CD4-positive, alpha-beta T cell (primary cell): ENCODE measurements at regions not wholly inside any gene's neighbourhood (a gene's known extent, or its start where the extent isn't known, plus 50 kb on each side); places are given as distances from the start of the nearest gene placed in this dataset.

Source experiments
- ATAC-seq: fragments of 200-7000 bp; cut with Tn5 transposase; one replicate; pipeline ENCODE4 v1.10.0; 2022; ENCODE audit warnings: mild to moderate bottlenecking; ENCODE audit not compliant: poor library complexity
- CTCF ChIA-PET: fragments of 350-600 bp; sonication (Branson Sonifier 250); formaldehyde crosslinking; loops from one replicate; lab custom pipeline; 2021; ENCODE audit warnings: antibody characterized with exemption, inconsistent platforms; lab: Charles Lee
- POLR2A ChIA-PET: fragments of 350-600 bp; sonication (Branson Sonifier 250); formaldehyde crosslinking; loops from one replicate; lab custom pipeline; 2021; ENCODE audit warnings: antibody characterized with exemption, inconsistent platforms; lab: Charles Lee
- DNase-seq, 14 experiments: peaks; one replicate each; pipeline ENCODE4 v3.0.0-alpha.2; 2013 to 2020; ENCODE audit warnings: mixed read lengths in 2 of 14
- H3K27ac ChIP-seq, 2 donors: one replicate each; pipeline versions ENCODE4 v1.5.1 to v1.7.0; 2013; ENCODE audit warnings: low read length in 2 of 2, low read depth in 1 of 2, mild to moderate bottlenecking in 1 of 2
- H3K27me3 ChIP-seq, 2 experiments: 1 replicate in 1 of 2; 2 replicates in 1 of 2; pipeline versions ENCODE4 v1.6.1 to v1.7.0; 2013; ENCODE audit warnings: low read length in 2 of 2, control low read depth in 1 of 2, mild to moderate bottlenecking in 1 of 2, moderate library complexity in 1 of 2; ENCODE audit not compliant: insufficient read depth in 2 of 2, control insufficient read depth in 1 of 2
- H3K36me3 ChIP-seq: one replicate; pipeline ENCODE4 v1.6.1; 2013; ENCODE audit warnings: low read length, control low read depth; ENCODE audit not compliant: insufficient read depth
- H3K4me1 ChIP-seq: one replicate; pipeline ENCODE4 v1.6.1; 2013; ENCODE audit warnings: low read length, control low read depth; ENCODE audit not compliant: insufficient read depth
- H3K4me3 ChIP-seq: one replicate; pipeline ENCODE4 v1.5.1; 2013; ENCODE audit warnings: mild to moderate bottlenecking, low read length, moderate library complexity
- H3K9me3 ChIP-seq, 2 experiments: 1 replicate in 1 of 2; 2 replicates in 1 of 2; pipeline versions ENCODE4 v1.6.1 to v1.7.0; 2013; ENCODE audit warnings: low read length in 2 of 2, mild to moderate bottlenecking in 2 of 2, control low read depth in 1 of 2, moderate library complexity in 1 of 2; ENCODE audit not compliant: control insufficient read depth in 1 of 2, insufficient read depth in 1 of 2
- H3K27ac Mint-ChIP-seq: one replicate; pipeline ENCODE4 v1.8.0; 2020; ENCODE audit warnings: mixed read lengths
- H3K27me3 Mint-ChIP-seq: one replicate; pipeline ENCODE4 v1.8.0; 2021; ENCODE audit warnings: mixed read lengths
- H3K36me3 Mint-ChIP-seq: one replicate; pipeline ENCODE4 v1.8.0; 2021; ENCODE audit warnings: low read depth, mixed read lengths
- H3K4me1 Mint-ChIP-seq: one replicate; pipeline ENCODE4 v1.8.0; 2021; ENCODE audit warnings: low read depth, mixed read lengths
- H3K4me3 Mint-ChIP-seq: one replicate; pipeline ENCODE4 v1.8.0; 2020; ENCODE audit warnings: mild to moderate bottlenecking, mixed read lengths
- H3K9me3 Mint-ChIP-seq: one replicate; pipeline ENCODE4 v1.8.0; 2020; ENCODE audit warnings: mixed read lengths
- CTCF ChIP-seq: fragments of 200-600 bp; IDR thresholded peaks from one replicate; pipeline ENCODE4 v1.8.0; 2022; ENCODE audit warnings: antibody characterized with exemption, mild to moderate bottlenecking
- intact Hi-C, 2 experiments: fragments of 100-400 bp; cut with DNase I in 1 of 2; cut with micrococcal nuclease in 1 of 2; formaldehyde crosslinking; loops; one replicate each; pipeline versions ENCODE4 v1.15.1 to v1.9.0; 2023 to 2025; cut with DNase I, micrococcal nuclease

GRCh38 chr2:122422384-122422991, 667.0 kb downstream of the TSN start:
- Histone ChIP-seq H3K27me3 (no peaks in the 10 kb centered on the region), H3K36me3 (no peaks in the 10 kb centered on the region), H3K9me3 (no peaks in the 10 kb centered on the region), H3K4me1 (no peaks in the 10 kb centered on the region), H3K4me3 (no peak overlapping the region), H3K27ac (no peak overlapping the region)
- Mint-ChIP-seq H3K27me3 (no peaks in the 10 kb centered on the region), H3K27ac (no peak overlapping the region), H3K9me3 (peaks cover 2% of the 10 kb centered on the region), H3K36me3 (no peaks in the 10 kb centered on the region), H3K4me1 (no peaks in the 10 kb centered on the region), H3K4me3 (no peak overlapping the region)
- no peak for DNase-seq
- no peak for TF ChIP-seq CTCF
- no peak for ATAC-seq
- CTCF ChIA-PET = no interaction called here
- POLR2A ChIA-PET = no interaction called here
- intact Hi-C loops = no loop called here

GRCh38 chr2:122423934-122424333, 668.5 kb downstream of the TSN start:
- no peaks in the 10 kb centered on the region for H3K9me3 ChIP-seq
- POLR2A ChIA-PET = no interaction called here
- CTCF ChIA-PET = no interaction called here
- no peak overlapping the region for H3K4me3 ChIP-seq
- H3K27me3 ChIP-seq = no peaks in the 10 kb centered on the region
- TF ChIP-seq CTCF = no peak
- no peaks in the 10 kb centered on the region for H3K4me1 ChIP-seq
- H3K27ac ChIP-seq = no peak overlapping the region
- Mint-ChIP-seq H3K27ac (no peak overlapping the region), H3K36me3 (no peaks in the 10 kb centered on the region), H3K9me3 (peaks cover 2% of the 10 kb centered on the region), H3K27me3 (no peaks in the 10 kb centered on the region), H3K4me3 (no peak overlapping the region), H3K4me1 (no peaks in the 10 kb centered on the region)
- DNase-seq = no peak
- H3K36me3 ChIP-seq = no peaks in the 10 kb centered on the region
- intact Hi-C loops = no loop called here
- no peak for ATAC-seq

GRCh38 chr2:122433123-122433754, 677.8 kb downstream of the TSN start:
- ChIA-PET CTCF (no interaction called here), POLR2A (no interaction called here)
- H3K36me3 Mint-ChIP-seq = no peaks in the 10 kb centered on the region
- intact Hi-C loops = no loop called here
- no peaks in the 10 kb centered on the region for H3K9me3 Mint-ChIP-seq
- no peak for TF ChIP-seq CTCF
- Histone ChIP-seq H3K27ac (no peak overlapping the region), H3K36me3 (no peaks in the 10 kb centered on the region), H3K27me3 (peaks cover 0 to 3% of the 10 kb centered on the region in 2 experiments), H3K4me1 (no peaks in the 10 kb centered on the region), H3K9me3 (no peaks in the 10 kb centered on the region), H3K4me3 (no peak overlapping the region)
- no peaks in the 10 kb centered on the region for H3K4me1 Mint-ChIP-seq
- no peak overlapping the region for H3K4me3 Mint-ChIP-seq
- no peak for DNase-seq
- H3K27me3 Mint-ChIP-seq = no peaks in the 10 kb centered on the region
- no peak for ATAC-seq
- H3K27ac Mint-ChIP-seq = no peak overlapping the region
